CD14-positive monocyte (primary cell): ENCODE measurements at regions not wholly inside any gene's neighbourhood (a gene's known extent, or its start where the extent isn't known, plus 50 kb on each side); places are given as distances from the start of the nearest gene placed in this dataset.

Experiments
- DNase-seq, 3 donors: peaks; one replicate each; pipeline ENCODE4 v3.0.0-alpha.2; 2011 to 2022
- H2AFZ ChIP-seq: 2 replicates; pipeline ENCODE4 v1.6.0; 2012; ENCODE audit warnings: mild to moderate bottlenecking, low read depth, low read length, inconsistent platforms; ENCODE audit not compliant: insufficient read depth, poor library complexity, severe bottlenecking
- H3K27ac ChIP-seq, 2 donors: 1 replicate in 1 of 2; 2 replicates in 1 of 2; pipeline ENCODE4 v1.5.1; 2012 to 2013; ENCODE audit warnings: low read length in 2 of 2, control low read depth in 1 of 2, inconsistent platforms in 1 of 2, low read depth in 1 of 2, mild to moderate bottlenecking in 1 of 2
- H3K27me3 ChIP-seq, 2 donors: one replicate each; pipeline versions ENCODE4 v1.6.0 to v1.6.1; 2011 to 2013; ENCODE audit warnings: low read length in 2 of 2; ENCODE audit not compliant: control insufficient read depth in 2 of 2, insufficient read depth in 2 of 2
- H3K36me3 ChIP-seq, 2 donors: replicated peaks in 1 of 2; 1 replicate in 1 of 2; 2 replicates in 1 of 2; pipeline versions ENCODE4 v1.5.1 to v1.6.1; 2012 to 2013; ENCODE audit warnings: low read length in 2 of 2, control low read depth in 1 of 2, inconsistent platforms in 1 of 2, mild to moderate bottlenecking in 1 of 2; ENCODE audit not compliant: insufficient read depth in 2 of 2, control insufficient read depth in 1 of 2
- H3K4me1 ChIP-seq, 2 donors: 1 replicate in 1 of 2; 2 replicates in 1 of 2; pipeline versions ENCODE4 v1.5.1 to v1.6.1; 2012 to 2013; ENCODE audit warnings: low read length in 2 of 2, control low read depth in 1 of 2, inconsistent platforms in 1 of 2, mild to moderate bottlenecking in 1 of 2, moderate library complexity in 1 of 2; ENCODE audit not compliant: insufficient read depth in 2 of 2, control insufficient read depth in 1 of 2
- H3K4me2 ChIP-seq: replicated peaks from 2 replicates; pipeline ENCODE3; 2012; ENCODE audit warnings: low read length, moderate library complexity, mild to moderate bottlenecking; ENCODE audit not compliant: poor library complexity, severe bottlenecking; ENCODE audit errors: extremely low read depth
- H3K4me3 ChIP-seq, 3 experiments: fragments of 200-600 bp in 1 of 3; sonication (generic) in 1 of 3; replicated peaks in 1 of 3; 1 replicate in 2 of 3; 2 replicates in 1 of 3; pipeline ENCODE4 v1.5.1; 2011 to 2013; ENCODE audit warnings: low read length in 3 of 3, mild to moderate bottlenecking in 3 of 3, control low read depth in 2 of 3, low read depth in 2 of 3, inconsistent platforms in 1 of 3, moderate library complexity in 1 of 3
- H3K79me2 ChIP-seq: 2 replicates; pipeline ENCODE4 v1.6.0; 2012; ENCODE audit warnings: mild to moderate bottlenecking, control low read depth, inconsistent platforms, low read length, moderate library complexity; ENCODE audit not compliant: insufficient read depth
- H3K9ac ChIP-seq: 2 replicates; pipeline ENCODE4 v1.6.0; 2017; ENCODE audit warnings: low read length, mild to moderate bottlenecking; ENCODE audit not compliant: insufficient read depth, poor library complexity, severe bottlenecking
- H3K9me3 ChIP-seq, 2 donors: replicated peaks in 1 of 2; 1 replicate in 1 of 2; 2 replicates in 1 of 2; pipeline versions ENCODE4 v1.5.1 to v1.6.1; 2012 to 2013; ENCODE audit warnings: low read length in 2 of 2, control low read depth in 1 of 2; ENCODE audit not compliant: control insufficient read depth in 1 of 2, insufficient read depth in 1 of 2
- H4K20me1 ChIP-seq: 2 replicates; pipeline ENCODE4 v1.6.0; 2012; ENCODE audit warnings: mild to moderate bottlenecking, low read length, control low read depth, moderate library complexity; ENCODE audit not compliant: insufficient read depth
- H3K27ac Mint-ChIP-seq, 7 donors: one replicate each; pipeline ENCODE4 v1.8.0; 2020; ENCODE audit warnings: mild to moderate bottlenecking in 7 of 7, mixed read lengths in 7 of 7, moderate library complexity in 6 of 7, inconsistent platforms in 2 of 7
- H3K27me3 Mint-ChIP-seq, 3 donors: one replicate each; pipeline ENCODE4 v1.8.0; 2021 to 2022; ENCODE audit warnings: low read depth in 3 of 3, mild to moderate bottlenecking in 3 of 3, mixed read lengths in 3 of 3, moderate library complexity in 3 of 3, inconsistent platforms in 1 of 3
- H3K36me3 Mint-ChIP-seq, 2 donors: one replicate each; pipeline ENCODE4 v1.8.0; 2020; ENCODE audit warnings: mixed read lengths in 2 of 2, inconsistent platforms in 1 of 2, mild to moderate bottlenecking in 1 of 2
- H3K4me1 Mint-ChIP-seq: one replicate; pipeline ENCODE4 v1.8.0; 2020; ENCODE audit warnings: mild to moderate bottlenecking, mixed read lengths
- H3K4me3 Mint-ChIP-seq, 2 donors: one replicate each; pipeline ENCODE4 v1.8.0; 2020; ENCODE audit warnings: mild to moderate bottlenecking in 2 of 2, mixed read lengths in 2 of 2, moderate library complexity in 1 of 2
- H3K9me3 Mint-ChIP-seq, 7 donors: one replicate each; pipeline ENCODE4 v1.8.0; 2020 to 2022; ENCODE audit warnings: mixed read lengths in 7 of 7, mild to moderate bottlenecking in 6 of 7, moderate library complexity in 6 of 7, inconsistent platforms in 2 of 7
- CTCF ChIP-seq: fragments of 200-600 bp; IDR thresholded peaks from one replicate; pipeline ENCODE4 v1.8.0; 2022; ENCODE audit warnings: antibody characterized with exemption, mild to moderate bottlenecking
- WGBS: methylation state at CpG from one replicate; pipeline ENCODE4 v1.1.5; 2013; ENCODE audit warnings: missing lambda C conversion rate; ENCODE audit not compliant: insufficient coverage; 5-methylcytosine and 5-hydroxymethylcytosine counted together
- intact Hi-C, 2 donors: fragments of 100-400 bp; cut with micrococcal nuclease; formaldehyde crosslinking; loops; one replicate each; pipeline versions ENCODE4 v1.15.0 to v1.15.1; 2023

GRCh38 chr13:68940049-68940448 lies 1167.6 kb upstream of the ATXN8OS start:
- no peaks in the 10 kb centered on the region for H3K36me3 Mint-ChIP-seq
- Histone ChIP-seq H3K4me2 (no peak overlapping the region), H3K27ac (no peak overlapping the region), H3K79me2 (no peaks in the 10 kb centered on the region), H3K36me3 (no peaks in the 10 kb centered on the region), H3K4me1 (no peaks in the 10 kb centered on the region), H3K9ac (no peak overlapping the region), H2AFZ (no peak overlapping the region), H3K9me3 (no peaks in the 10 kb centered on the region), H3K4me3 (no peak overlapping the region), H4K20me1 (no peaks in the 10 kb centered on the region), H3K27me3 (no peaks in the 10 kb centered on the region)
- H3K27me3 Mint-ChIP-seq, result peaks cover 0 to 2% (median 0%) of the 10 kb centered on the region in 3 donors
- WGBS, result 54% methylated on average over 1 of the region's 1 CpG
- intact Hi-C loops, result no loop called here
- H3K4me3 Mint-ChIP-seq, result no peak overlapping the region
- DNase-seq, result no peak
- no peak overlapping the region for H3K27ac Mint-ChIP-seq
- H3K4me1 Mint-ChIP-seq, result no peaks in the 10 kb centered on the region
- peaks cover 0 to 11% (median 4%) of the 10 kb centered on the region in 7 donors for H3K9me3 Mint-ChIP-seq
- TF ChIP-seq CTCF, result no peak

- Histone ChIP-seq H4K20me1 (no peaks in the 10 kb centered on the region), H3K4me2 (no peak overlapping the region), H3K27ac (no peak overlapping the region), H3K36me3 (no peaks in the 10 kb centered on the region), H3K4me1 (no peaks in the 10 kb centered on the region), H3K79me2 (no peaks in the 10 kb centered on the region), H2AFZ (no peak overlapping the region), H3K9ac (no peak overlapping the region), H3K9me3 (no peaks in the 10 kb centered on the region), H3K27me3 (no peaks in the 10 kb centered on the region), H3K4me3 (no peak overlapping the region)
- Mint-ChIP-seq H3K36me3 (no peaks in the 10 kb centered on the region), H3K9me3 (peaks cover 0 to 9% (median 3%) of the 10 kb centered on the region in 7 donors), H3K4me3 (no peak overlapping the region), H3K27ac (no peak overlapping the region), H3K27me3 (no peaks in the 10 kb centered on the region), H3K4me1 (no peaks in the 10 kb centered on the region)
- no peak for DNase-seq
- WGBS, result no CpG with 5 or more reads among the region's 5 CpGs
- TF ChIP-seq CTCF, result no peak
- intact Hi-C loops, result no loop called here
These were observed 1169.0 kb upstream of the ATXN8OS start for GRCh38 chr13:68938639-68939038.
